Loucy (cell line): ENCODE measurements at regions not wholly inside any gene's neighbourhood (a gene's known extent, or its start where the extent isn't known, plus 50 kb on each side); places are given as distances from the start of the nearest gene placed in this dataset.

Experiments
- CTCF ChIP-seq: fragments of 200-600 bp; sonication (generic); conservative IDR thresholded peaks from 2 replicates; pipeline ENCODE4 v1.5.1; 2014; ENCODE audit warnings: mild to moderate bottlenecking, antibody characterized with exemption, low read length
- EZH2phosphoT487 ChIP-seq: fragments of 200-600 bp; IDR thresholded peaks from 2 replicates; pipeline ENCODE4 v1.6.1; 2018; ENCODE audit warnings: antibody characterized with exemption, mild to moderate bottlenecking, moderate library complexity, borderline replicate concordance

DNA sequence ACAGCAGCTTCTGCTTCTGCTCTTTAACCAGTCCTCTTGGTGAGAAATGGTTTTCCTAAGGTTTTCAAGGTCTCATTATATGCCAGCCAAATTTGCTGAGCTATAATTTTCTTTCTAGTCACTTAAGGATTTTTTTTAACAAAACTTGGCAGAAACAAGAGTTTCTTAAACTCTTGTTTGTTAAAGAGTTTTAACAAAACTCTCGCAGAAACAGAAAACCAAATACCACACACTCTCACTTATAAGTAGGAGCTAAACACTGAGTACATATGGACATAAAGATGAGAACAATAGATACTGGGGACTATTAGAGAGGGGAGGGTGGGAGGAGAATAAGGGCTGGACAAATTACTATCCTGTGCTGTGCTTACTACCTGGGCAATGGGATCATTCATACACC, 908.3 kb downstream of the TUSC7 start:
- TF ChIP-seq CTCF (no peak), EZH2phosphoT487 (no peak)
